ENCODE measurements at regions not wholly inside any gene's neighbourhood (a gene's known extent, or its start where the extent isn't known, plus 50 kb on each side); places are given as distances from the start of the nearest gene placed in this dataset.

- no peaks in the 10 kb centered on the region for H3K79me1 ChIP-seq (ENCODE audit: insufficient read depth, low read depth, low read length, poor library complexity, severe bottlenecking)
- H3K9me3 ChIP-seq (ENCODE audit: control insufficient read depth, low read depth, low read length) = no peaks in the 10 kb centered on the region
- no peak overlapping the region for H3K23ac ChIP-seq (ENCODE audit: insufficient read length, low read depth, low read length)
- no peaks in the 10 kb centered on the region; a peak in 1 of 5 replicates for H3K9me3 Mint-ChIP-seq
- H3K56ac ChIP-seq (ENCODE audit: insufficient read length, low read depth, low read length) = no peak overlapping the region
- H2BK20ac ChIP-seq (ENCODE audit: low read depth, low read length, poor library complexity, severe bottlenecking) = no peak overlapping the region
- H3K27ac ChIP-seq (ENCODE audit: insufficient read length, low read depth, low read length) = no peak overlapping the region
- no CpG with 5 or more reads among the region's 5 CpGs for WGBS (ENCODE audit: extremely low coverage, insufficient read length, low lambda C conversion rate)
- H4K5ac ChIP-seq (ENCODE audit: insufficient read length, low read depth, low read length) = no peak overlapping the region
- H3T11ph ChIP-seq (ENCODE audit: low read length) = no peak overlapping the region
- H3K27me3 ChIP-seq (ENCODE audit: insufficient read depth, low read length) = no peaks in the 10 kb centered on the region
- no peak overlapping the region for H3K18ac ChIP-seq (ENCODE audit: insufficient read length, low read depth, low read length)
- no peak overlapping the region for H3K4ac ChIP-seq (ENCODE audit: low read depth, low read length)
- H3K4me2 ChIP-seq (ENCODE audit: insufficient read depth, insufficient read length, low read length) = no peak overlapping the region
- no peak for DNase-seq
- H3K27me3 Mint-ChIP-seq (ENCODE audit: low read depth) = no peaks in the 10 kb centered on the region
- no peak overlapping the region for H2BK5ac ChIP-seq (ENCODE audit: insufficient read length, low read length)
- no peak for TF ChIP-seq CTCF (conservative IDR thresholded peaks at IDR 0.05)
- no peaks in the 10 kb centered on the region for H4K20me1 ChIP-seq (ENCODE audit: control insufficient read depth, insufficient read depth, insufficient read length)
- no peak overlapping the region for H2BK15ac ChIP-seq (ENCODE audit: low read depth, low read length)
- H2BK12ac ChIP-seq (ENCODE audit: insufficient read length, low read depth, low read length) = no peak overlapping the region
- H3K79me2 ChIP-seq (ENCODE audit: insufficient read depth, low read length) = no peaks in the 10 kb centered on the region
- H4K8ac ChIP-seq (replicated peaks; ENCODE audit: insufficient read length, low read depth, low read length) = no peak overlapping the region
- H2AFZ ChIP-seq (ENCODE audit: low read length) = no peak overlapping the region
- no peak overlapping the region for H2BK120ac ChIP-seq (ENCODE audit: low read depth, low read length, poor library complexity, severe bottlenecking)
- H4K91ac ChIP-seq (ENCODE audit: insufficient read length, low read depth, low read length) = no peak overlapping the region
- H3K4me3 Mint-ChIP-seq = no peak overlapping the region
- no peaks in the 10 kb centered on the region for H3K23me2 ChIP-seq (ENCODE audit: insufficient read length, low read depth, low read length, poor library complexity, severe bottlenecking)
- H2AK5ac ChIP-seq (ENCODE audit: insufficient read length, low read length) = no peak overlapping the region
- H3K4me1 Mint-ChIP-seq = peaks cover 3 to 9% of the 10 kb centered on the region in 2 experiments; a peak in 2 of 4 replicates
- H3K27ac Mint-ChIP-seq = no peak overlapping the region; a peak in 2 of 7 replicates
- H3K14ac ChIP-seq (ENCODE audit: insufficient read depth, low read length) = no peak overlapping the region
- no peak overlapping the region for H3K9ac ChIP-seq (ENCODE audit: extremely low read depth, insufficient read length, low read length)
- no peaks in the 10 kb centered on the region; a peak in 1 of 7 replicates for H3K36me3 Mint-ChIP-seq (ENCODE audit: insufficient read depth in 1 of 3, low read depth in 3 of 3)
- H3K4me1 ChIP-seq (ENCODE audit: insufficient read depth, low read length) = no peaks in the 10 kb centered on the region
Measured at GRCh38 chr13:65154661-65155447, 2075.3 kb downstream of the PCDH9 start.
